COLO668 (cell line): ENCODE measurements at regions not wholly inside any gene's neighbourhood (a gene's known extent, or its start where the extent isn't known, plus 50 kb on each side); places are given as distances from the start of the nearest gene placed in this dataset.

Source experiments
- DNase-seq: peaks from one replicate; lab custom pipeline; 2025; ENCODE audit not compliant: unreplicated experiment; lab: John Stamatoyannopoulos, UW

GRCh38 chr17:79455636-79456035 is 155.2 kb downstream of the RBFOX3 start:
- no peak for DNase-seq

- no peak for DNase-seq
Measured at GRCh38 chr17:79454826-79455225, 156.0 kb downstream of the RBFOX3 start.

- DNase-seq = no peak
Measured at GRCh38 chr17:79453481-79453880, 157.4 kb downstream of the RBFOX3 start.

- no peak for DNase-seq
Measured at GRCh38 chr17:79452706-79453105, 158.1 kb downstream of the RBFOX3 start.

GRCh38 chr17:79451167-79451566 is 159.7 kb downstream of the RBFOX3 start:
- no peak for DNase-seq

GRCh38 chr17:79446399-79447009 is 164.3 kb downstream of the RBFOX3 start:
- DNase-seq = no peak

GRCh38 chr17:79444198-79444597 is 166.7 kb downstream of the RBFOX3 start:
- DNase-seq = no peak

GRCh38 chr17:79443026-79443425 is 167.8 kb downstream of the RBFOX3 start:
- no peak for DNase-seq

GRCh38 chr17:79441356-79442160 is 169.3 kb downstream of the RBFOX3 start:
- no peak for DNase-seq

GRCh38 chr17:79440251-79440650 is 170.6 kb downstream of the RBFOX3 start:
- no peak for DNase-seq

GRCh38 chr17:79439493-79439892 is 171.4 kb downstream of the RBFOX3 start:
- DNase-seq = no peak

GRCh38 chr17:79438546-79439334 is 172.1 kb downstream of the RBFOX3 start:
- DNase-seq = no peak

GRCh38 chr17:79438058-79438457 is 172.8 kb downstream of the RBFOX3 start:
- DNase-seq = no peak

GRCh38 chr17:79437081-79437480 is 173.8 kb downstream of the RBFOX3 start:
- DNase-seq = no peak

- no peak for DNase-seq
Measured at GRCh38 chr17:79435962-79436361, 174.9 kb downstream of the RBFOX3 start.

GRCh38 chr17:79435296-79435695 is 175.6 kb downstream of the RBFOX3 start:
- DNase-seq = no peak

- DNase-seq = no peak
Measured at GRCh38 chr17:79434215-79434614, 176.6 kb downstream of the RBFOX3 start.

GRCh38 chr17:79433379-79433778 is 177.5 kb downstream of the RBFOX3 start:
- no peak for DNase-seq

- DNase-seq = no peak
Measured at GRCh38 chr17:79431175-79431574, 179.7 kb downstream of the RBFOX3 start.

- DNase-seq = no peak
Measured at GRCh38 chr17:79429864-79430494, 180.9 kb downstream of the RBFOX3 start.

GRCh38 chr17:79428988-79429387 is 181.9 kb downstream of the RBFOX3 start:
- no peak for DNase-seq
